ENCODE measurements at regions not wholly inside any gene's neighbourhood (a gene's known extent, or its start where the extent isn't known, plus 50 kb on each side); places are given as distances from the start of the nearest gene placed in this dataset.
"Not testable (repeated sequence)": the region's sequence is repeated elsewhere in the genome, so short reads cannot be mapped to it uniquely, and the experiment has no call there.

- not testable (repeated sequence) for H3K36me3 ChIP-seq, H3K27me3 ChIP-seq, H3K4me3 ChIP-seq, H3K4me2 ChIP-seq, H4K20me1 ChIP-seq, H3K4me1 ChIP-seq, H3K27ac ChIP-seq, H3K9ac ChIP-seq
- peaks cover 8 to 36% (median 20%) of the 10 kb centered on the region in 11 experiments; a peak in 19 of 22 replicates for H3K9me3 ChIP-seq (replicated peaks in 1 of 11)
Observed at GRCh38 chr2:91499431-91500050, 2808.1 kb downstream of the RPIA start.

- not testable (repeated sequence) for H4K20me1 ChIP-seq, H3K36me3 ChIP-seq, H3K4me2 ChIP-seq, H3K4me1 ChIP-seq, H3K4me3 ChIP-seq, H3K9ac ChIP-seq, H3K27ac ChIP-seq, H3K27me3 ChIP-seq
- H3K9me3 ChIP-seq (replicated peaks in 1 of 11), result peaks cover 8 to 36% (median 21%) of the 10 kb centered on the region in 11 experiments; a peak in 19 of 22 replicates
Observed at GRCh38 chr2:91500246-91500977, 2808.9 kb downstream of the RPIA start.

GRCh38 chr2:91500978-91501310 lies 2809.5 kb downstream of the RPIA start:
- not testable (repeated sequence) for H3K4me1 ChIP-seq, H3K4me2 ChIP-seq, H3K27ac ChIP-seq, H4K20me1 ChIP-seq, H3K9ac ChIP-seq, H3K36me3 ChIP-seq, H3K4me3 ChIP-seq, H3K27me3 ChIP-seq
- H3K9me3 ChIP-seq (replicated peaks in 1 of 11), result peaks cover 8 to 36% (median 21%) of the 10 kb centered on the region in 11 experiments; a peak in 19 of 22 replicates

GRCh38 chr2:91501481-91502080 lies 2810.1 kb downstream of the RPIA start:
- not testable (repeated sequence) for H3K27me3 ChIP-seq, H3K4me3 ChIP-seq

GRCh38 chr2:91503572-91503958 lies 2812.1 kb downstream of the RPIA start:
- H3K4me3 ChIP-seq, H3K36me3 ChIP-seq, H3K27ac ChIP-seq, H3K4me2 ChIP-seq, H4K20me1 ChIP-seq, H3K9ac ChIP-seq, H3K27me3 ChIP-seq, H3K4me1 ChIP-seq: not testable (repeated sequence)
- H3K9me3 ChIP-seq (replicated peaks in 1 of 11), result peaks cover 8 to 33% (median 21%) of the 10 kb centered on the region in 11 experiments; a peak in 19 of 22 replicates

More at GRCh38 chr2:91501481-91502080, 2810.1 kb downstream of the RPIA start:
- H3K27ac ChIP-seq, H4K20me1 ChIP-seq, H3K36me3 ChIP-seq, H3K4me1 ChIP-seq, H3K4me2 ChIP-seq, H3K9ac ChIP-seq: not testable (repeated sequence)
- H3K9me3 ChIP-seq (replicated peaks in 1 of 11), result peaks cover 8 to 36% (median 21%) of the 10 kb centered on the region in 11 experiments; a peak in 19 of 22 replicates

- not testable (repeated sequence) for H3K27ac ChIP-seq, H4K20me1 ChIP-seq, H3K4me1 ChIP-seq, H3K36me3 ChIP-seq, H3K9ac ChIP-seq, H3K4me2 ChIP-seq, H3K4me3 ChIP-seq, H3K27me3 ChIP-seq
- peaks cover 9 to 33% (median 21%) of the 10 kb centered on the region in 11 experiments; a peak in 19 of 22 replicates for H3K9me3 ChIP-seq (replicated peaks in 1 of 11)
Observed at GRCh38 chr2:91503959-91504741, 2812.7 kb downstream of the RPIA start.

- not testable (repeated sequence) for H3K4me3 ChIP-seq, H3K9ac ChIP-seq, H3K4me1 ChIP-seq, H4K20me1 ChIP-seq, H3K27me3 ChIP-seq, H3K36me3 ChIP-seq, H3K4me2 ChIP-seq, H3K27ac ChIP-seq
- peaks cover 3 to 14% (median 8%) of the 10 kb centered on the region in 11 experiments; a peak in 16 of 22 replicates for H3K9me3 ChIP-seq (replicated peaks in 1 of 11)
Observed at GRCh38 chr2:91508816-91509215, 2817.3 kb downstream of the RPIA start.

- not testable (repeated sequence) for H3K4me3 ChIP-seq; H3K36me3 ChIP-seq; H3K4me1 ChIP-seq; H3K27ac ChIP-seq; H4K20me1 ChIP-seq; H3K27me3 ChIP-seq; H3K4me2 ChIP-seq; H3K9ac ChIP-seq; H3K9me3 ChIP-seq (replicated peaks in 1 of 11)
Observed at GRCh38 chr2:91509276-91509675, 2817.8 kb downstream of the RPIA start.

- H3K36me3 ChIP-seq; H3K4me1 ChIP-seq; H3K27me3 ChIP-seq; H3K9ac ChIP-seq; H3K27ac ChIP-seq; H3K9me3 ChIP-seq (replicated peaks in 1 of 11); H4K20me1 ChIP-seq; H3K4me3 ChIP-seq; H3K4me2 ChIP-seq: not testable (repeated sequence)
Observed at GRCh38 chr2:91511166-91511565, 2819.7 kb downstream of the RPIA start.

- H3K4me2 ChIP-seq, result not testable (repeated sequence)
Observed at GRCh38 chr2:91515966-91516365, 2824.5 kb downstream of the RPIA start.

GRCh38 chr2:91516669-91517068 lies 2825.2 kb downstream of the RPIA start:
- H3K27me3 ChIP-seq, H3K9ac ChIP-seq, H3K36me3 ChIP-seq, H3K27ac ChIP-seq, H4K20me1 ChIP-seq, H3K4me2 ChIP-seq, H3K4me3 ChIP-seq, H3K4me1 ChIP-seq: not testable (repeated sequence)
- peaks cover 0 to 20% (median 11%) of the 10 kb centered on the region in 11 experiments; a peak in 12 of 22 replicates for H3K9me3 ChIP-seq (replicated peaks in 1 of 11)

More at GRCh38 chr2:91515966-91516365, 2824.5 kb downstream of the RPIA start:
- not testable (repeated sequence) for H3K27me3 ChIP-seq, H3K36me3 ChIP-seq, H3K27ac ChIP-seq, H3K9ac ChIP-seq, H3K4me1 ChIP-seq, H3K4me3 ChIP-seq, H4K20me1 ChIP-seq
- peaks cover 0 to 20% (median 11%) of the 10 kb centered on the region in 11 experiments; a peak in 12 of 22 replicates for H3K9me3 ChIP-seq (replicated peaks in 1 of 11)

- not testable (repeated sequence) for H3K27me3 ChIP-seq, H3K27ac ChIP-seq, H3K4me3 ChIP-seq, H3K9ac ChIP-seq, H3K4me1 ChIP-seq, H3K4me2 ChIP-seq, H4K20me1 ChIP-seq, H3K36me3 ChIP-seq
- H3K9me3 ChIP-seq (replicated peaks in 1 of 11), result peaks cover 0 to 20% (median 11%) of the 10 kb centered on the region in 11 experiments; a peak in 12 of 22 replicates
Observed at GRCh38 chr2:91517846-91518245, 2826.4 kb downstream of the RPIA start.

- peaks cover 0 to 20% (median 11%) of the 10 kb centered on the region in 11 experiments; a peak in 12 of 22 replicates for H3K9me3 ChIP-seq (replicated peaks in 1 of 11)
- not testable (repeated sequence) for H3K4me1 ChIP-seq, H3K27me3 ChIP-seq, H3K9ac ChIP-seq, H3K27ac ChIP-seq, H4K20me1 ChIP-seq, H3K4me3 ChIP-seq, H3K36me3 ChIP-seq, H3K4me2 ChIP-seq
Observed at GRCh38 chr2:91518361-91518981, 2827.0 kb downstream of the RPIA start.
